GM19238 (cell line): ENCODE measurements at regions not wholly inside any gene's neighbourhood (a gene's known extent, or its start where the extent isn't known, plus 50 kb on each side); places are given as distances from the start of the nearest gene placed in this dataset.
"Not testable (repeated sequence)": the region's sequence is repeated elsewhere in the genome, so short reads cannot be mapped to it uniquely, and the experiment has no call there.

Experiments used
- DNase-seq: peaks from one replicate; pipeline ENCODE4 v3.0.0; 2011; ENCODE audit warnings: low spot score; ENCODE audit not compliant: insufficient read length

DNA sequence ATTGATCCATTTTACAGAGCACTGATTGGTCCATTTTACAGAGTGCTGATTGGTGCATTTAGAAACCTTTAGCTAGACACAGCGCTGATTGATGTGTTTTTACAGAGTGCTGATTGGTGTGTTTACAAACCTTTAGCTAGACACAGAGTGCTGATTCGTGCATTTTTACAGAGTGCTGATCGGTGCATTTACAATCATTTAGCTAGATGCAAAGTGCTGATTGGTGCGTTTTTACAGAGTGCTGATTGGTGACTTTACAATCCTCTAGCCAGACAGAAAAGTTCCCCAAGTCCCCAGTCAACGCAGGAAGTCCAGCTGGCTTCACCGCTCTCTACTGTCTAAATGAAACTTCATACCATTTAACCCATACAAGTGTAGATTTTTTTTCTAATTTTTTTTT, 228.5 kb upstream of the FIGN start:
- not testable (repeated sequence) for DNase-seq

DNA sequence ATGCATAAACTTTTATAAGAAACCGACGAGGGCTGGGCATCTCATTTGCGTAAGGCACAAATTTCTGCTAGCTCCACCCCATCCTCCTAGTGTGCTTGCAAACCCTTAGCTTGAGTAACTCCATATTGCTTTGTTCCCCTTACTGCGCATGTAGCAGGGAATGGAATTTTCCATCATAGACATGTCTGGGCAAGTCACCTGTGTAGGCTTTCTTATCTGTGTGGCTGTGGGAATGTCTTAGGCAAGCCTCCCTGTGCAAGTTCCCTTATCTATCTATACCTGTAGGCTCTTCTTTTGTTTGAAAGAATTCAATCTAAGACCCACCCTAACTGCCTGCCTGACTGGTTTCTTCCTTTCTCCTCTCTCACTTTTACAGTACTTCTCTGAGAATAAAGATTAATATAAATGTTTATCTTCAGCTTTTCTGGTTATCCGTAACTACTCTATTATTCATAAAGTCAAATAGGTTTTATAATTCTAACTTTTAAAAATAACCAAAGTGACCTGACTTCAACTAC, 217.6 kb upstream of the FIGN start:
- no peak for DNase-seq

- DNase-seq = no peak
Measured at GRCh38 chr2:163951312-163951711, 215.5 kb upstream of the FIGN start.

GRCh38 chr2:163949693-163950092, 213.9 kb upstream of the FIGN start:
- no peak for DNase-seq

- DNase-seq = no peak
Measured at GRCh38 chr2:163944347-163944737, 208.5 kb upstream of the FIGN start.

DNA sequence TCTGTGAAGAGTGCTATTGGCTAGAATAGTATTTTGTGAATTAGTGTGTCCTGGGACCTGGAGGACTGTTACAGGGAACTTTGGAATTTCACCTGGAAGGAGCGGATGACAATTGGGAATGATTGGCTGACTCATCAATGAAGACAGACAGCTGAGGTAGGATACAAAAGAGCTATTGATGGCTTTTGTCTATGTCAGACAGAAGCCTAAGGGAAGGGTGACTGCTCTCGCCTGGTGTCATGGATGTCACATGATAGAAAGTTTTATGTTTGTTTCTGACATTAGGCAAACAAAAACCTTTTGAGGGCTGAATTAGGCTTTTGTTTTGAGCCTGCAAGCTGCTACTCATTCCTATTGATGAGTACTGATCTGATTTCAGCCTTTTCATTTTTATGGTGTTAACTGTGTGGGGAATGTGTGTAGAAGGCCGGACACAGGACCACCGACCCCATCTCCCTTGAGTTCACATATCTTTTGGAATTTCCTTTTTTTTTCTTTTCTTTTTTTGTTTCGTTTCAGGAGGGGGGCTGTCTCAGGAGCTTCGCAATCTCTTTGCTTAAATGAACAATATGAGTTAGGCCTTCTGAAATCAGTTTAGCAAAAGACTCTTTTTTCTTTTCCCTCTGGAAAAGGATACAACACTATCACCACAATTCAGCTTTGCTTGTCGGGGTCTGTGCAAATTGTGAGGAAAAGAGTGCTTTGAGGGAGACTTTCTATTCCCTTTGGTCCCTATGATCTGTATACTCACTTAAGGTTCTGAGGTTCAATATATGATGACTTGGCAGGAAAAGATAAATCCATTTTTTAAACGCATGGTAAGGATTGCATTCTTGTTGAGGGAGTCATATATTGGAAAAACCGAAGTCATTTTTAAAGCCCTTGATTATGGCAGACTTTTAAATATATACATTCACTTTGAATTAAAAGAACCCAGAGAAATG, 207.9 kb upstream of the FIGN start:
- DNase-seq = no peak

GRCh38 chr2:163934131-163934530, 198.3 kb upstream of the FIGN start:
- DNase-seq = no peak

DNA sequence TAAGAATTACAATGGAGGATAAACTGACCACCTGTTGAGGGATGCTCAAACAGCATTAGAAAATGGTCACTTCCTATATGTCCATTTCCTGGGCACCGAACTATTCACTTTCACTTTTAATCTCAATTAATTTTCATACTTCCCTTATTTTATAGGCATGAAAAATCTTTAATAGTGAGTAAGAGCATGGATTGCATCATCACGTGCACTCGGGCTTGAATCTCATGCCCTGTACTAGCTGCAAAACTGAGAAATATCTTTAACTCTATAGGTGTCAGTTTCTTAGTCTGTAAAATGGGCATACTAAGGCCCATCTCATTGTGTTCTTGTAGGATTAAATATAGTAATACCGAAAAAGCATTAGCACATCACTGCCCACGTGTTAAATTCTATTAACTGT, 183.9 kb upstream of the FIGN start:
- no peak for DNase-seq

GRCh38 chr2:163914486-163914885, 178.7 kb upstream of the FIGN start:
- not testable (repeated sequence) for DNase-seq

DNA sequence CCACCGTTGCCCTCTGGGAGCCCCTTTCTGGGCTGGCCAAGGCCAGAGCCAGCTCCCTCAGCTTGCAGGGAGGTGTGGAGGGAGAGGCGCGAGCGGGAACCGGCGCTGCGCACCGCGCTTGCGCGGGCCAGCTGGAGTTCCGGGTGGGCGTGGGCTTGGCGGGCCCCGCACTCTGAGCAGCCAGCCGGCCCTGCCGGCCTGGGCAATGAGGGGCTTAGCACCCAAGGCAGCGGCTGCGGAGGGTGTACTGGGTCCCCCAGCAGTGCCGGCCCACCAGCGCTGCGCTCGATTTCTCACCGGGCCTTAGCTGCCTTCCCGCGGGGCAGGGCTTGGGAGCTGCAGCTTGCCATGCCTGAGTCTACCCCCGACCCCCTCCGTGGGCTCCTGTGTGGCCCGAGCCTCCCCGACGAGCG, 177.7 kb upstream of the FIGN start:
- DNase-seq = not testable (repeated sequence)

- no peak for DNase-seq
Measured at GRCh38 chr2:163909411-163910080, 173.7 kb upstream of the FIGN start.

DNA sequence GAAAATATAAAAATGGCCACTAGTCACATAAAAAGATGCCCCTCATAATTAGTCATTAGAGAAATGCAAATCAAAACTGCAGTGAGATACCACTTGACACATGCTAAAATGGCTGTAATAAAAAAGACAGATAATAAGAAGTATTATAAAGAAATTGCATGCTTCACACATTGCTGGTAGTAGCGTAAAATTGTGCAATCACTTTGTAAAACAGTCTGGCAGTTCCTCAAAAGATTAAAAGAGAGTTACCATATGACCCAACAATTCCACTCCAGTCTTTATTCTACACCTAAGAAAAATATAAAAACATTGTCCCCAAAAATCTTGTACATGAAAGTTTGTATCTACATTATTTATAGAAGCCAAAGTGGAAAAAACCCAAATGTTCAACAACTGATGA, 170.6 kb upstream of the FIGN start:
- no peak for DNase-seq

DNA sequence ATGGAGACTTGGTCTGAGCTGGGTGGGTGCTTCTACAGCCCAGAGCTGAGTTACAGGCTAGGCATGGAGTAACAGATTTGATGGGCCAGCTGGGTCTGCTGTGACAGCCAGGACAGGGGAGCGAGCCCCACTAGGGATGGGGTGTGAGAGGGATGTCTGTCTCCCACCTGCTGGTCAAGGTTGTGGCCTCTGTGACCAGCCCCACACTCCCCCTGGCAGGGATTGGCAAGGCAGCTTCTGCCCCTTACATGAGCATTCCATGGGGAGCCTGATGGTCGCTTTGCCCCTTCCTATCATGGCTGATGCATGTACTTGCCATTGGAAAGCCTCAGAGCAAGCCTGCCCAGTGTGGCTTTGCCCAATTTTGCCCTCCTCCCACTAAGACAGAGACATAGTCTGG, 162.0 kb upstream of the FIGN start:
- DNase-seq = no peak

DNA sequence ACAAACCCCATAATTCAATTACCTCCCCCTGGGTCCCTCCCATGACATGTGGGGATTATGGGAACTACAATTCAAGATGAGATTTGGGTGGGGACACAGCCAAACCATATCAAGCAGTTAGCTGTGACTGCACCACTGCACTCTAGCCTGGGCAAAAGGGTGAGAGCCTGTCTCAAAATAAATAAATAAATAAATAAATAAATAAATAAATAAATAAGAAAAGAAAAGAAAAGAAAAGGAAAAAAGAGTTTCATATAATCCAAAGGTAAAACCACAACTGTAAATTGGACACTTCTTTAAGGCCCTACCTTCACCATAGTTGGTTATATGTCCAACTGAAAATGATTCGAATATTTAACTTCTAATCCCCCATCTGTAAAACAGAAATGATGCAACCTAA, 157.6 kb upstream of the FIGN start:
- DNase-seq = not testable (repeated sequence)

DNA sequence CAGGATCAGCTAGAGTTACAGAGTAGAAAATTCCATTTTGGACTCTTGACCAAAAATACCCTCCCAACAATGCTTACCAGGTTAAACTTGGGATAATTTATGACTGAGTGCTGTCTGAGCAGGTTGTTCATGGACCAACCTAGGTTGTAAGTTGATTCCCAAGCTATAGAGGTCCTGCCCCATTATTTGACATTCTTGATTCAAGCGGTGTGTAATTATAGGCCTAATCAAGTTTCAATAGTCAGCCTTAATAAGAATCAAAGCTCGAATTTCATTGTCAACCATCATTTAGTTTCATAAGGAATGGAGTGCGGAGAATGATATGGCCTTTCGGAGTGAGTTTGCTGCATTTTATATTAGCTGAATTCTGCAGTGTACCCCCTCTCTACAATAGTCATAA, 152.8 kb upstream of the FIGN start:
- DNase-seq = no peak

GRCh38 chr2:163887182-163887581, 151.4 kb upstream of the FIGN start:
- DNase-seq = no peak

GRCh38 chr2:163884416-163884815, 148.6 kb upstream of the FIGN start:
- DNase-seq = no peak

DNA sequence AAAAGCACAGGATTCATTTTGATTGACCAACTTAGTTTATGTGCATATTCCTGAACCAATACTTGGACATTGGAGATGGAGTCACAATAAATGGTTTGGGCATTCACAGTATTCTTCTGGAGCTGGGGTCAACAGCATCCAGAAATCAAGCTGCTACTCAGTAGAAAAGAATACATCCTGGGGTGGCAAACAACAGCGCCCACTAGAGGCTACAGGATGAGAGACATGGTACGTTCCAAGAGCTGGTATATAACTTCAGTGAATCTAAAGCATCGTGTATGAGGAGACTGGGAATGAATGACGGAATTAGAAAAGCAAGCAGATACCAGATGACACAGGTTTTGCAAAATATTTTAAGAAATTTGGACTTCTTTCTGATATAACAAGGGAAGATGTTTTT, 142.9 kb upstream of the FIGN start:
- no peak for DNase-seq

DNA sequence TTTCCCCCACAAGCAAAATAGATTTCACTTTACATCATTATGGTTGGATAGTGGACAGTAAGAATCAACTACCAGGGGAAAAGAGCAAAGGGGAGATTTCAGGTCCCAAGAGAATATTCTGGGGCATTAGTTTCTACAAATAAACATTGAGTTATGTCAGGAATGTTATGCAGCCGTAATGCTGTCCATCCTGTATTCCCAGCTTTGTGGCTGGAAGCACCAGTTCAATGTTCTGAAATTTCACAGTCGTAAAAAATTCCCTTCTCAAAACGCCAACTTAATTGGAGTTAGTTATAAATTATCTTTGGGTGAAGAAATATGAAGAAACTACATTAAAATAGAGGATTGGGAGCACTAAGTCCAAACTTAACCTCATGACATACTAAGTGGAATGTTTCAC, 141.5 kb upstream of the FIGN start:
- DNase-seq = no peak

DNA sequence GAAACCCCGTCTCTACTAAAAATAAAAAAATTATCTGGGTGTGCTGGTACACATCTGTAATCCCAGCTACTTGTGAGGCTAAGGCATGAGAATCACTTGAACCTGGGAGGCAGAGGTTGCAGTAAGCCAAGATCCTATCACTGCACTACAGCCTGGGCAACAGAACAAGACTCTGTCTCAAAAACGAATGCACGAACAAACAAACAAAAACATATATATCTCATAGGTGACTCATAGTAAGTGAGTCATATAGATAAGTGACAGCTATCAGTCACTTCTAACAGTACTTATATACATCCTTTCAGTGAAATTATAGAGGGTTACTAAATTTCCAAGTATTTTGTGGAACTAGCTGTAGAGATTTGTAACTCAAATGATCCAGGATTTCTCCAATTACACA, 127.3 kb upstream of the FIGN start:
- DNase-seq = no peak

DNA sequence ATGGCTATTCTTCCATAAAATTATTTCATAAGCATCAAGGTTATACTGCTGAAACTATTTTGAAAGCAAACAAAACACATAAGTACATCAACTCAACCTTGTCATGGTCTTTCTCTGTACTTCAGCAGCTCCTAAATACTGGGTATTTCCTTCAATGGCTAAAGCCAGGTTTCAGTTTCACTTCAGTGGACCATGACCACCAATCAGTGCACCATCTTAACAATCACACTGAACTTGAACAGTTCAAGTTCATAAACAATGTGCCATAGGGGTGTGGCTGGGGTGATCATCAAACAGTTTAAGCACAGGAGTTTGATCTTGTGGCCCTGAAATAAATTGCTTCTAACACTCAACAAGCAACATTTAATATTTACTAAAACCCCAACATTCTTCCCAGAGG, 124.1 kb upstream of the FIGN start:
- DNase-seq = no peak

DNA sequence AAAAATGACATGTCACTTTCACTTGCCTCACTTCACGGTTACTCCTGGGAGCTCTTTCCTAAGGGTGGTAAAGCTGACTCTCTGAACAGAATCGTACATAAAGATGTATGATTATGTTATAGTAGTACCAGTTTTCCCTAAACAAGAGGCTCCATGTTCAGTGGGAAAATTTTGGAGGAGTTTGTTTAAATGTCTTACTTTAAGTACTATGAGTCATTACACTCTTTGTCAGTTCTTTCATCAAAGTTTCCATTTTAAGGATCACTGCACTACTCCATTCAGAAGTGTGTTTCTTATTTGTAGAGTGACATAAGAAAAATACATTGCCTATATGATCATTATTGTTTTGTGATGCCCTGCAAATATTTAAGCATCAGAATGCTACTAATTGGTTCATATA, 121.1 kb upstream of the FIGN start:
- no peak for DNase-seq

DNA sequence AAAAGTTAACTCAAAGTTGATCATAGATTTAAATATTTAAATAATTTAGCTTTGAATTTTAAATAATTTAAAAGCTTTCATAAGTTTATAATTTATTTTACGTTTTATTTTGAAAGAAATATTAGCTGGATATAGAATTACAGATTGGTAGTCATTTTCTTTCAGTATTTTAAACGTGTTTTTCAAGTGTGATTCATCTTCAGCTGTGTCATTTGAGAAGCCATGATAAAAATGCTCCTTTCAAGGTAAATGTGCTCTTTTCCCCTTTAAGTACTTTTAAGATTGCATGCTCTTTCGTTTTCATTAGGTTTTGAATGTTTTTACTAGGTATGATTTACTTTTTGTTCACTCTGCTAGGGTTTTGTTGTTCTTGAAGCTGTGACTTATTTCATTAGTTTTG, 116.8 kb upstream of the FIGN start:
- no peak for DNase-seq
